ENCODE measurements at regions not wholly inside any gene's neighbourhood (a gene's known extent, or its start where the extent isn't known, plus 50 kb on each side); places are given as distances from the start of the nearest gene placed in this dataset.

DNA sequence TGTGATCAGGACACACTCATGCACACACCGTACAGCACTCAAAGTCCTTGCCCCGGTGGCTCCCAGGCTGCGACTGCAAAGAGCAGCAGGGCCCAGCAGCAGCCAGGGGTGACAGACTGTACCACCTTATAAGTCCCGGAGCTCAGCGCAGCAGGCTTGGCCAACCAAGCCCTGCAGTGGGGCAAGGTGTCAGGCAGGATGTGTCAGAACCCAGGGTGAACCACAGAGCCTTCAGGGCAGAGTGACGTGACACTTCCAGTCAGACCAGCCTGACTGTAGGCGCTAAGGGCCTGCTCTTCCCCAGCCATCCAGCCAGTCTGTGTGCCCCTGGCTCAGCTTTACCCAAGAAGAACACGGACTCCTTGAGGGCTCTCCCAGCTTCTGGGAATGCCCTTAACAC is 204.1 kb downstream of the COPRS start:
- TF ChIP-seq EZH2phosphoT487 (IDR thresholded peaks at IDR 0.05; ENCODE audit: borderline replicate concordance, low read depth, low read length), result no peak
- TF ChIP-seq, protein P1, sequence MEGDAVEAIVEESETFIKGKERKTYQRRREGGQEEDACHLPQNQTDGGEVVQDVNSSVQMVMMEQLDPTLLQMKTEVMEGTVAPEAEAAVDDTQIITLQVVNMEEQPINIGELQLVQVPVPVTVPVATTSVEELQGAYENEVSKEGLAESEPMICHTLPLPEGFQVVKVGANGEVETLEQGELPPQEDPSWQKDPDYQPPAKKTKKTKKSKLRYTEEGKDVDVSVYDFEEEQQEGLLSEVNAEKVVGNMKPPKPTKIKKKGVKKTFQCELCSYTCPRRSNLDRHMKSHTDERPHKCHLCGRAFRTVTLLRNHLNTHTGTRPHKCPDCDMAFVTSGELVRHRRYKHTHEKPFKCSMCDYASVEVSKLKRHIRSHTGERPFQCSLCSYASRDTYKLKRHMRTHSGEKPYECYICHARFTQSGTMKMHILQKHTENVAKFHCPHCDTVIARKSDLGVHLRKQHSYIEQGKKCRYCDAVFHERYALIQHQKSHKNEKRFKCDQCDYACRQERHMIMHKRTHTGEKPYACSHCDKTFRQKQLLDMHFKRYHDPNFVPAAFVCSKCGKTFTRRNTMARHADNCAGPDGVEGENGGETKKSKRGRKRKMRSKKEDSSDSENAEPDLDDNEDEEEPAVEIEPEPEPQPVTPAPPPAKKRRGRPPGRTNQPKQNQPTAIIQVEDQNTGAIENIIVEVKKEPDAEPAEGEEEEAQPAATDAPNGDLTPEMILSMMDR (conservative IDR thresholded peaks at IDR 0.05; ENCODE audit: low read length), result no peak
- ChIA-PET CTCF (ENCODE audit: unreplicated experiment) (no interaction called here), POLR2A (no interaction called here)
- no TSS peak for BruUV-seq (replicated peaks)
- Histone ChIP-seq H3K4me2 (ENCODE audit: low read length) (no peak overlapping the region), H2AFZ (ENCODE audit: low read length) (no peak overlapping the region), H3K27ac (ENCODE audit: low read depth, low read length, poor library complexity, severe bottlenecking) (no peak overlapping the region), H3K9me2 (ENCODE audit: insufficient read depth, low read length) (no peaks in the 10 kb centered on the region), H3K4me3 (ENCODE audit: low read depth, low read length, poor library complexity, severe bottlenecking) (no peak overlapping the region), H4K20me1 (ENCODE audit: insufficient read depth, low read length) (no peaks in the 10 kb centered on the region), H3K79me2 (ENCODE audit: insufficient read depth, low read depth, low read length) (no peaks in the 10 kb centered on the region), H3K9me3 (ENCODE audit: low read length) (no peaks in the 10 kb centered on the region), H3K36me3 (ENCODE audit: insufficient read depth, low read length) (no peaks in the 10 kb centered on the region), H3K4me1 (ENCODE audit: insufficient read depth, low read length, poor library complexity, severe bottlenecking) (no peaks in the 10 kb centered on the region)
- intact Hi-C loops (cut with micrococcal nuclease; ENCODE audit: unreplicated experiment), result no loop called here
- DNase-seq (ENCODE audit: low spot score), result no peak

DNA sequence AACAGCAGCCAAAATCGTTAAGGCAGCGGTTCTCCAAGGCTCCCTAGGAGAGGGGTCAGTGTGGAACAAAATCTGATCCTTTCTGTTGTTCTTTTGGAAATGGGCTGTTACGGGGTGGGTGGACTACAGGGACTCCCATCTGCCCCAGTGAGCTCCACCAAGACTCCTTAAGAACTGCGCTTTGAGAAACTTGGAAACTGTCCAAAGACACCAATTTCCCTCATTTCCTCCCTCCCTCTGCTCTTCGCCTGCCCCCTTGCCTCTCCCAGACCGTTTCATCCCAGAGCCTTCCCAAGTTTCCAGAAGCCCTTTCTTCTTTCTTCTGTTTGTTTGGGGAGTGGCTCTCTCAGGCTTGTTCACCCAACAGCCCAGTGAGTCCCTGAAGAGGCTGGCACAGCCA is 205.4 kb downstream of the COPRS start:
- ChIA-PET POLR2A (no interaction called here), CTCF (ENCODE audit: unreplicated experiment) (no interaction called here)
- H3K9me3 ChIP-seq (ENCODE audit: low read length), result no peaks in the 10 kb centered on the region
- no peaks in the 10 kb centered on the region for H3K79me2 ChIP-seq (ENCODE audit: insufficient read depth, low read depth, low read length)
- no TSS peak for BruUV-seq (replicated peaks)
- H3K4me2 ChIP-seq (ENCODE audit: low read length), result no peak overlapping the region
- no peaks in the 10 kb centered on the region for H4K20me1 ChIP-seq (ENCODE audit: insufficient read depth, low read length)
- no peaks in the 10 kb centered on the region for H3K36me3 ChIP-seq (ENCODE audit: insufficient read depth, low read length)
- no peak overlapping the region for H3K4me3 ChIP-seq (ENCODE audit: low read depth, low read length, poor library complexity, severe bottlenecking)
- no peak for TF ChIP-seq EZH2phosphoT487 (IDR thresholded peaks at IDR 0.05; ENCODE audit: borderline replicate concordance, low read depth, low read length)
- TF ChIP-seq, protein P1 (conservative IDR thresholded peaks at IDR 0.05; ENCODE audit: low read length), result no peak
- intact Hi-C loops (cut with micrococcal nuclease; ENCODE audit: unreplicated experiment), result no loop called here
- H3K27ac ChIP-seq (ENCODE audit: low read depth, low read length, poor library complexity, severe bottlenecking), result no peak overlapping the region
- DNase-seq (ENCODE audit: low spot score), result no peak
- no peak overlapping the region for H2AFZ ChIP-seq (ENCODE audit: low read length)
- H3K9me2 ChIP-seq (ENCODE audit: insufficient read depth, low read length), result no peaks in the 10 kb centered on the region
- H3K4me1 ChIP-seq (ENCODE audit: insufficient read depth, low read length, poor library complexity, severe bottlenecking), result no peaks in the 10 kb centered on the region

DNA sequence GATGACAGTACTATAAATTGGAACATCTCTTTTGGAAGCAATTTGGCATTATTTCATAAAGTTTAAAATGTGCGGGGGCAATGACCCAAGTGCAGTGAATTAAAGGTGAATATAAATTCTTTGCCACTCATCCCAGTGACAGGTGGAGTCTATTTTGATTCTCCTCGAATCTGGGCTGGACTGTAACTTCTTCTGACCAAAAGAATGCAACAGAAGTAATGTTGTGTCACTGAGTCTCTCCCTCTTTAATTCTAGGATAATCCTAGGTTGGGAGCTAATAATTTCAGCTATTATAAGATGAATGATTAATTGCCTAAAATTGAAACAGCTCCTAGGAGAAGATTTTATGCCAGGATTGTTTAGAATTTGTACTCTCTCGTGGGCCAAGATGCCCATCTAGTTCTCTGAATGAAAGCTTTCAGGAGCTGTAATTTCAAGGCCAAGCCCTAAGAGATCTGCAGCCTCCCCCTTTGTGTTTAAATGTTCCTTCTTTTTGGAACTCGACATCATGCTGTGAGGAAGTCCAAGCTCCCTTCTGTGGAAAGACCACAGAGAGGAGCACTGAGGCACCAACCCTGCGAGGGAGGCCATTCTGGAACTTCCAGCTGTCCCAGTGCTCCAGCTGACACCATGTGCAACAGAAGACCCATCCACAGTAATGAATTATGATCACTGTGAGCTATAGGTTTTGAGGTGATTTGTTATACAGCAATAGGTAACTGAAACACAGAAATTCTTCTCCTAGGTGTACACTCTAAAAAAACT is 208.1 kb downstream of the COPRS start:
- H3K36me3 ChIP-seq (ENCODE audit: insufficient read depth, low read length), result no peaks in the 10 kb centered on the region
- DNase-seq (ENCODE audit: low spot score), result no peak
- H3K9me2 ChIP-seq (ENCODE audit: insufficient read depth, low read length), result no peaks in the 10 kb centered on the region
- no peak overlapping the region for H2AFZ ChIP-seq (ENCODE audit: low read length)
- ChIA-PET POLR2A (interaction anchor here (0.6 to 0.7 kb wide), 3 partner anchors 73 to 136 kb away, joined by 3 to 4 read pairs (median 3); no protein-coding TSS in a partner anchor), CTCF (ENCODE audit: unreplicated experiment) (no interaction called here)
- H3K4me3 ChIP-seq (ENCODE audit: low read depth, low read length, poor library complexity, severe bottlenecking), result no peak overlapping the region
- BruUV-seq (replicated peaks), result no TSS peak
- H3K27ac ChIP-seq (ENCODE audit: low read depth, low read length, poor library complexity, severe bottlenecking), result no peak overlapping the region
- intact Hi-C loops (cut with micrococcal nuclease; ENCODE audit: unreplicated experiment), result no loop called here
- no peaks in the 10 kb centered on the region; the same call in 1 of the 2 replicates for H3K9me3 ChIP-seq (ENCODE audit: low read length)
- H3K79me2 ChIP-seq (ENCODE audit: insufficient read depth, low read depth, low read length), result no peaks in the 10 kb centered on the region
- no peaks in the 10 kb centered on the region for H4K20me1 ChIP-seq (ENCODE audit: insufficient read depth, low read length)
- no peak overlapping the region for H3K4me2 ChIP-seq (ENCODE audit: low read length)
- no peak for TF ChIP-seq EZH2phosphoT487 (IDR thresholded peaks at IDR 0.05; ENCODE audit: borderline replicate concordance, low read depth, low read length)
- TF ChIP-seq, protein P1 (conservative IDR thresholded peaks at IDR 0.05; ENCODE audit: low read length), result no peak
- peaks cover 10% of the 10 kb centered on the region for H3K4me1 ChIP-seq (ENCODE audit: insufficient read depth, low read length, poor library complexity, severe bottlenecking)
